Thymus (tissue), 11 donors: ENCODE measurements at regions not wholly inside any gene's neighbourhood (a gene's known extent, or its start where the extent isn't known, plus 50 kb on each side); places are given as distances from the start of the nearest gene placed in this dataset.
"Not testable (repeated sequence)": the region's sequence is repeated elsewhere in the genome, so short reads cannot be mapped to it uniquely, and the experiment has no call there.

ENCODE experiments used
- DNase-seq, 9 donors: peaks; one replicate each; pipeline ENCODE4 v3.0.0-alpha.2; 2013; ENCODE audit warnings: low spot score in 9 of 9, low read depth in 6 of 9, missing footprints in 1 of 9
- H3K27ac ChIP-seq, 2 donors: one replicate each; pipeline ENCODE4 v1.5.1; 2013; ENCODE audit warnings: control low read depth in 1 of 2, low read depth in 1 of 2, low read length in 1 of 2, mild to moderate bottlenecking in 1 of 2, moderate library complexity in 1 of 2
- H3K27me3 ChIP-seq, 2 donors: one replicate each; pipeline ENCODE4 v1.5.1; 2013; ENCODE audit warnings: low read length in 1 of 2; ENCODE audit not compliant: control insufficient read depth in 2 of 2, insufficient read depth in 1 of 2
- H3K36me3 ChIP-seq, 2 donors: one replicate each; pipeline ENCODE4 v1.5.1; 2013; ENCODE audit warnings: low read length in 1 of 2, mild to moderate bottlenecking in 1 of 2, moderate library complexity in 1 of 2; ENCODE audit not compliant: control insufficient read depth in 2 of 2, insufficient read depth in 2 of 2
- H3K4me1 ChIP-seq, 2 donors: one replicate each; pipeline ENCODE4 v1.5.1; 2013; ENCODE audit warnings: low read length in 2 of 2; ENCODE audit not compliant: control insufficient read depth in 2 of 2, insufficient read depth in 2 of 2
- H3K4me3 ChIP-seq, 2 donors: one replicate each; pipeline ENCODE4 v1.5.1; 2013; ENCODE audit warnings: low read length in 2 of 2, control low read depth in 1 of 2, mild to moderate bottlenecking in 1 of 2
- H3K9me3 ChIP-seq, 2 donors: one replicate each; pipeline ENCODE4 v1.5.1; 2013; ENCODE audit warnings: low read length in 1 of 2, mild to moderate bottlenecking in 1 of 2; ENCODE audit not compliant: control insufficient read depth in 2 of 2, insufficient read depth in 1 of 2
- WGBS: extraction: QIAGEN DNeasy Blood & Tissue Kit; methylation state at CpG from one replicate; pipeline ENCODE4 v1.1.7; 2013; 5-methylcytosine and 5-hydroxymethylcytosine counted together
- donor health status: healthy.

GRCh38 chr12:20077618-20078017 lies 290.7 kb upstream of the PDE3A start:
- Histone ChIP-seq H3K9me3 (no peaks in the 10 kb centered on the region), H3K27ac (no peak overlapping the region), H3K27me3 (no peaks in the 10 kb centered on the region), H3K36me3 (no peaks in the 10 kb centered on the region), H3K4me1 (no peaks in the 10 kb centered on the region), H3K4me3 (no peak overlapping the region)
- no peak for DNase-seq
- WGBS, result 93% methylated on average over 3 of the region's 3 CpGs

GRCh38 chr12:20089077-20089476 lies 279.3 kb upstream of the PDE3A start:
- 91% methylated on average over 6 of the region's 6 CpGs for WGBS

GRCh38 chr12:20093190-20093810 lies 275.0 kb upstream of the PDE3A start:
- not testable (repeated sequence) for H3K27me3 ChIP-seq, H3K36me3 ChIP-seq, H3K4me3 ChIP-seq, H3K4me1 ChIP-seq, H3K9me3 ChIP-seq, DNase-seq, H3K27ac ChIP-seq
- 93% methylated on average over 32 of the region's 32 CpGs for WGBS

More at GRCh38 chr12:20089077-20089476, 279.3 kb upstream of the PDE3A start:
- H3K9me3 ChIP-seq, result peaks cover 0 to 4% of the 10 kb centered on the region in 2 donors
- H3K4me3 ChIP-seq, result no peak overlapping the region
- H3K27me3 ChIP-seq, result no peaks in the 10 kb centered on the region
- no peak for DNase-seq
- no peaks in the 10 kb centered on the region for H3K4me1 ChIP-seq
- H3K27ac ChIP-seq, result no peak overlapping the region
- H3K36me3 ChIP-seq, result no peaks in the 10 kb centered on the region

GRCh38 chr12:20096430-20096829 lies 271.9 kb upstream of the PDE3A start:
- 91% methylated on average over 6 of the region's 6 CpGs for WGBS
- Histone ChIP-seq H3K4me1 (no peaks in the 10 kb centered on the region), H3K9me3 (peaks cover 0 to 9% of the 10 kb centered on the region in 2 donors), H3K27ac (no peak overlapping the region), H3K36me3 (no peaks in the 10 kb centered on the region), H3K4me3 (no peak overlapping the region), H3K27me3 (no peaks in the 10 kb centered on the region)
- DNase-seq, result no peak

GRCh38 chr12:20097626-20098025 lies 270.7 kb upstream of the PDE3A start:
- Histone ChIP-seq H3K27ac (no peak overlapping the region), H3K36me3 (no peaks in the 10 kb centered on the region), H3K9me3 (peaks cover 0 to 19% of the 10 kb centered on the region in 2 donors), H3K4me1 (no peaks in the 10 kb centered on the region), H3K27me3 (no peaks in the 10 kb centered on the region), H3K4me3 (no peak overlapping the region)
- DNase-seq, result no peak
- 89% methylated on average over 2 of the region's 2 CpGs for WGBS

GRCh38 chr12:20099395-20100183 lies 268.7 kb upstream of the PDE3A start:
- Histone ChIP-seq H3K27ac (no peak overlapping the region), H3K4me3 (no peak overlapping the region), H3K27me3 (no peaks in the 10 kb centered on the region), H3K36me3 (no peaks in the 10 kb centered on the region), H3K9me3 (peaks cover 0 to 15% of the 10 kb centered on the region in 2 donors), H3K4me1 (no peaks in the 10 kb centered on the region)
- 88% methylated on average over 5 of the region's 5 CpGs for WGBS
- DNase-seq, result no peak

- WGBS, result 94% methylated on average over 5 of the region's 5 CpGs
- H3K27ac ChIP-seq, result no peak overlapping the region
- H3K36me3 ChIP-seq, result no peaks in the 10 kb centered on the region
- peaks cover 0 to 15% of the 10 kb centered on the region in 2 donors for H3K9me3 ChIP-seq
- DNase-seq, result no peak
- no peaks in the 10 kb centered on the region for H3K4me1 ChIP-seq
- no peaks in the 10 kb centered on the region for H3K27me3 ChIP-seq
- H3K4me3 ChIP-seq, result no peak overlapping the region
These were observed 267.3 kb upstream of the PDE3A start for GRCh38 chr12:20101046-20101445.

GRCh38 chr12:20105943-20106342 lies 262.4 kb upstream of the PDE3A start:
- no peak overlapping the region for H3K4me3 ChIP-seq
- no peak overlapping the region for H3K27ac ChIP-seq
- H3K9me3 ChIP-seq, result peaks cover 0 to 15% of the 10 kb centered on the region in 2 donors
- no peaks in the 10 kb centered on the region for H3K36me3 ChIP-seq
- no peak for DNase-seq
- no peaks in the 10 kb centered on the region for H3K27me3 ChIP-seq
- H3K4me1 ChIP-seq, result no peaks in the 10 kb centered on the region

- no peaks in the 10 kb centered on the region for H3K9me3 ChIP-seq
- no peaks in the 10 kb centered on the region for H3K4me1 ChIP-seq
- no peaks in the 10 kb centered on the region for H3K27me3 ChIP-seq
- DNase-seq, result no peak
- no peak overlapping the region for H3K27ac ChIP-seq
- 82% methylated on average over 5 of the region's 5 CpGs for WGBS
- no peaks in the 10 kb centered on the region for H3K36me3 ChIP-seq
- H3K4me3 ChIP-seq, result no peak overlapping the region
These were observed 258.7 kb upstream of the PDE3A start for GRCh38 chr12:20109676-20110075.
